HEK293 (cell line): ENCODE measurements at regions not wholly inside any gene's neighbourhood (a gene's known extent, or its start where the extent isn't known, plus 50 kb on each side); places are given as distances from the start of the nearest gene placed in this dataset.

Experiments used
- CTCF ChIA-PET: fragments of 350-600 bp; formaldehyde crosslinking; extraction: SDS; loops from one replicate; lab custom pipeline; 2021; ENCODE audit warnings: antibody characterized with exemption; lab: Yijun Ruan, JAX
- POLR2A ChIA-PET: fragments of 300-600 bp; formaldehyde crosslinking; extraction: SDS; loops from one replicate; lab custom pipeline; 2020; ENCODE audit warnings: antibody characterized with exemption, inconsistent platforms; lab: Yijun Ruan, JAX
- H3K27ac ChIP-seq: fragments of 200-500 bp; sonication (Bioruptor generic); 2 replicates; pipeline ENCODE4 v1.5.1; 2014; ENCODE audit warnings: low read depth, low read length, control low read depth, inconsistent platforms; ENCODE audit errors: extremely low read depth
- H3K36me3 ChIP-seq, 2 experiments: fragments of 200-500 bp in 1 of 2; sonication (Bioruptor generic) in 1 of 2; 1 replicate in 1 of 2; 2 replicates in 1 of 2; pipeline ENCODE4 v1.5.1; 2014 to 2017; ENCODE audit warnings: inconsistent platforms in 2 of 2, low read length in 2 of 2; ENCODE audit not compliant: control insufficient read depth in 2 of 2, insufficient read depth in 1 of 2
- H3K4me1 ChIP-seq: fragments of 200-500 bp; sonication (Bioruptor generic); 2 replicates; pipeline ENCODE4 v1.5.1; 2014; ENCODE audit warnings: mild to moderate bottlenecking, low read length, inconsistent platforms; ENCODE audit not compliant: control insufficient read depth, insufficient read depth
- H3K4me3 ChIP-seq: 2 replicates; pipeline ENCODE4 v1.5.1; 2011; ENCODE audit warnings: low read depth, mild to moderate bottlenecking, control low read depth, low read length, moderate library complexity
- H3K9me3 ChIP-seq: fragments of 200-500 bp; sonication (Bioruptor generic); 2 replicates; pipeline ENCODE4 v1.5.1; 2014; ENCODE audit warnings: low read depth, low read length, inconsistent platforms; ENCODE audit not compliant: control insufficient read depth, insufficient read depth
- AEBP2 ChIP-seq: fragments of 450-650 bp; formaldehyde crosslinking; IDR thresholded peaks from 2 replicates; pipeline ENCODE4 v1.5.1; 2016; ENCODE audit warnings: missing biosample characterization, missing genetic modification characterization, borderline replicate concordance
- MEIS1 ChIP-seq: sonication (generic); formaldehyde crosslinking; IDR thresholded peaks from 2 replicates; pipeline ENCODE4 v1.8.1; 2022; ENCODE audit warnings: missing genetic modification reagents, mild to moderate bottlenecking, borderline replicate concordance
- PATZ1 ChIP-seq: fragments of 450-650 bp; formaldehyde crosslinking; IDR thresholded peaks from 2 replicates; pipeline ENCODE4 v1.5.1; 2016; ENCODE audit warnings: missing biosample characterization, missing genetic modification characterization
- ZBTB1 ChIP-seq: fragments of 450-650 bp; formaldehyde crosslinking; IDR thresholded peaks from 2 replicates; pipeline ENCODE4 v1.5.1; 2016; ENCODE audit warnings: missing biosample characterization, missing genetic modification characterization
- ZBTB11 ChIP-seq: fragments of 450-650 bp; formaldehyde crosslinking; conservative IDR thresholded peaks from 2 replicates; pipeline ENCODE4 v1.5.1; 2016; ENCODE audit warnings: low read depth, missing biosample characterization, missing genetic modification characterization
- ZFP69B ChIP-seq: fragments of 450-650 bp; formaldehyde crosslinking; IDR thresholded peaks from 2 replicates; pipeline ENCODE4 v1.5.1; 2016; ENCODE audit warnings: missing biosample characterization, missing genetic modification characterization
- ZNF114 ChIP-seq: fragments of 450-650 bp; formaldehyde crosslinking; IDR thresholded peaks from 2 replicates; pipeline ENCODE4 v1.5.0; 2017; ENCODE audit warnings: missing biosample characterization, missing genetic modification characterization
- ZNF140 ChIP-seq: fragments of 450-650 bp; formaldehyde crosslinking; IDR thresholded peaks from 2 replicates; pipeline ENCODE4 v1.5.1; 2016; ENCODE audit warnings: missing biosample characterization, missing genetic modification characterization
- ZNF155 ChIP-seq: fragments of 450-650 bp; formaldehyde crosslinking; IDR thresholded peaks from 2 replicates; pipeline ENCODE4 v1.5.1; 2016; ENCODE audit warnings: missing biosample characterization, missing genetic modification characterization
- ZNF184 ChIP-seq: fragments of 450-650 bp; IDR thresholded peaks from 2 replicates; pipeline ENCODE4 v1.5.1; 2018; ENCODE audit warnings: missing biosample characterization, mild to moderate bottlenecking, missing genetic modification characterization
- ZNF529 ChIP-seq: fragments of 450-650 bp; formaldehyde crosslinking; IDR thresholded peaks from 2 replicates; pipeline ENCODE4 v1.5.1; 2017; ENCODE audit warnings: missing genetic modification characterization, missing biosample characterization; ENCODE audit not compliant: insufficient replicate concordance
- ZNF658 ChIP-seq: fragments of 450-650 bp; formaldehyde crosslinking; IDR thresholded peaks from 2 replicates; pipeline ENCODE4; 2016; ENCODE audit warnings: missing biosample characterization, missing genetic modification characterization
- ZNF792 ChIP-seq: fragments of 450-650 bp; formaldehyde crosslinking; IDR thresholded peaks from 2 replicates; pipeline ENCODE4 v1.5.1; 2016; ENCODE audit warnings: missing biosample characterization, missing genetic modification characterization
- ZNF830 ChIP-seq: fragments of 450-650 bp; IDR thresholded peaks from 2 replicates; pipeline ENCODE4 v1.5.0; 2018; ENCODE audit warnings: missing biosample characterization, missing genetic modification characterization, low read depth, mild to moderate bottlenecking, moderate library complexity
- TF ChIP-seq, protein P1 (sequence below): fragments of 450-650 bp; formaldehyde crosslinking; IDR thresholded peaks from 2 replicates; pipeline ENCODE4 v1.5.1; 2016; ENCODE audit warnings: missing biosample characterization, missing genetic modification characterization

GRCh38 chr2:156958374-156958773, 299.1 kb upstream of the GALNT5 start:
- no peak overlapping the region for H3K27ac ChIP-seq
- H3K9me3 ChIP-seq, result no peaks in the 10 kb centered on the region
- no peaks in the 10 kb centered on the region for H3K36me3 ChIP-seq
- ChIA-PET CTCF (no interaction called here), POLR2A (no interaction called here)
- H3K4me1 ChIP-seq, result no peaks in the 10 kb centered on the region
- H3K4me3 ChIP-seq, result no peak overlapping the region
- TF ChIP-seq ZNF155 (tag by site-specific recombination) (no peak), MEIS1 (CRISPR knock-in tag) (no peak), ZFP69B (tag by site-specific recombination) (no peak), AEBP2 (no peak), ZNF830 (tag by site-specific recombination) (no peak), ZBTB1 (no peak), ZNF658 (tag by site-specific recombination) (no peak), PATZ1 (no peak), ZNF792 (no peak)
- TF ChIP-seq, protein P1, sequence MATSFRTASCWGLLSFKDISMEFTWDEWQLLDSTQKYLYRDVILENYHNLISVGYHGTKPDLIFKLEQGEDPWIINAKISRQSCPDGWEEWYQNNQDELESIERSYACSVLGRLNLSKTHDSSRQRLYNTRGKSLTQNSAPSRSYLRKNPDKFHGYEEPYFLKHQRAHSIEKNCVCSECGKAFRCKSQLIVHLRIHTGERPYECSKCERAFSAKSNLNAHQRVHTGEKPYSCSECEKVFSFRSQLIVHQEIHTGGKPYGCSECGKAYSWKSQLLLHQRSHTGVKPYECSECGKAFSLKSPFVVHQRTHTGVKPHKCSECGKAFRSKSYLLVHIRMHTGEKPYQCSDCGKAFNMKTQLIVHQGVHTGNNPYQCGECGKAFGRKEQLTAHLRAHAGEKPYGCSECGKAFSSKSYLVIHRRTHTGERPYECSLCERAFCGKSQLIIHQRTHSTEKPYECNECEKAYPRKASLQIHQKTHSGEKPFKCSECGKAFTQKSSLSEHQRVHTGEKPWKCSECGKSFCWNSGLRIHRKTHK (tag by site-specific recombination), result no peak

- ChIA-PET POLR2A (no interaction called here), CTCF (no interaction called here)
- Histone ChIP-seq H3K4me1 (no peaks in the 10 kb centered on the region), H3K4me3 (no peak overlapping the region), H3K9me3 (no peaks in the 10 kb centered on the region), H3K27ac (no peak overlapping the region)
- TF ChIP-seq ZNF184 (no peak), ZBTB11 (tag by site-specific recombination) (no peak), ZNF114 (tag by site-specific recombination) (no peak), ZNF529 (no peak), ZNF140 (tag by site-specific recombination) (no peak)
- TF ChIP-seq, all 188 proteins: peak for 0
- no peaks in the 10 kb centered on the region for H3K36me3 ChIP-seq
Measured at GRCh38 chr2:156959481-156959880, 298.0 kb upstream of the GALNT5 start.
